ENCODE measurements at regions not wholly inside any gene's neighbourhood (a gene's known extent, or its start where the extent isn't known, plus 50 kb on each side); places are given as distances from the start of the nearest gene placed in this dataset.

- no peak for TF ChIP-seq Cebpa-rat (IDR thresholded peaks at IDR 0.05)
- Histone ChIP-seq H3K9me3 (no peaks in the 10 kb centered on the region), H3K27ac (no peak overlapping the region), H4K20me1 (no peaks in the 10 kb centered on the region), H3K4me1 (no peaks in the 10 kb centered on the region), H3K27me3 (no peaks in the 10 kb centered on the region), H3K9ac (no peak overlapping the region), H3K4me2 (no peak overlapping the region), H3K4me3 (no peak overlapping the region), H3K36me3 (no peaks in the 10 kb centered on the region)
These were observed 681.9 kb downstream of the CDH11 start for GRCh38 chr16:64440005-64440404.

GRCh38 chr16:64437706-64438324 is 684.0 kb downstream of the CDH11 start:
- H3K9ac ChIP-seq: no peak overlapping the region
- no peak overlapping the region for H3K4me2 ChIP-seq
- no peaks in the 10 kb centered on the region for H4K20me1 ChIP-seq
- H3K27ac ChIP-seq: no peak overlapping the region
- no peak overlapping the region for H3K4me3 ChIP-seq
- H3K36me3 ChIP-seq: no peaks in the 10 kb centered on the region
- H3K27me3 ChIP-seq: no peaks in the 10 kb centered on the region
- H3K4me1 ChIP-seq: no peaks in the 10 kb centered on the region
- TF ChIP-seq Cebpa-rat (IDR thresholded peaks at IDR 0.05): no peak
- peaks cover 5% of the 10 kb centered on the region; the same call in 1 of the 2 replicates for H3K9me3 ChIP-seq

GRCh38 chr16:64434526-64435069 is 687.3 kb downstream of the CDH11 start:
- Histone ChIP-seq H3K9me3 (peaks cover 6% of the 10 kb centered on the region; the same call in 1 of the 2 replicates), H3K4me3 (no peak overlapping the region), H3K9ac (no peak overlapping the region), H3K4me1 (no peaks in the 10 kb centered on the region), H3K27me3 (no peaks in the 10 kb centered on the region), H3K4me2 (no peak overlapping the region), H4K20me1 (no peaks in the 10 kb centered on the region), H3K36me3 (no peaks in the 10 kb centered on the region), H3K27ac (no peak overlapping the region)
- no peak for TF ChIP-seq Cebpa-rat (IDR thresholded peaks at IDR 0.05)

GRCh38 chr16:64428463-64429113 is 693.3 kb downstream of the CDH11 start:
- no peak overlapping the region for H3K27ac ChIP-seq

GRCh38 chr16:64426131-64426666 is 695.7 kb downstream of the CDH11 start:
- Histone ChIP-seq H3K27ac (no peak overlapping the region), H3K36me3 (no peaks in the 10 kb centered on the region), H3K27me3 (no peaks in the 10 kb centered on the region), H4K20me1 (no peaks in the 10 kb centered on the region), H3K9ac (no peak overlapping the region), H3K4me1 (peaks cover 12% of the 10 kb centered on the region), H3K4me3 (no peak overlapping the region), H3K9me3 (peaks cover 10% of the 10 kb centered on the region), H3K4me2 (no peak overlapping the region)
- TF ChIP-seq Cebpa-rat (IDR thresholded peaks at IDR 0.05): no peak

More at GRCh38 chr16:64428463-64429113, 693.3 kb downstream of the CDH11 start:
- Histone ChIP-seq H3K27me3 (no peaks in the 10 kb centered on the region), H3K9me3 (peaks cover 6% of the 10 kb centered on the region; the same call in 1 of the 2 replicates), H3K4me3 (no peak overlapping the region), H3K9ac (no peak overlapping the region), H3K4me2 (peak overlapping the region; percentile 22), H3K36me3 (no peaks in the 10 kb centered on the region), H4K20me1 (no peaks in the 10 kb centered on the region), H3K4me1 (peaks cover 12% of the 10 kb centered on the region)
- TF ChIP-seq Cebpa-rat (IDR thresholded peaks at IDR 0.05): no peak

GRCh38 chr16:64425381-64425780 is 696.5 kb downstream of the CDH11 start:
- H3K4me1 ChIP-seq: peaks cover 12% of the 10 kb centered on the region
- no peak overlapping the region for H3K27ac ChIP-seq
- no peak for TF ChIP-seq Cebpa-rat (IDR thresholded peaks at IDR 0.05)
- no peaks in the 10 kb centered on the region for H4K20me1 ChIP-seq
- no peaks in the 10 kb centered on the region for H3K36me3 ChIP-seq
- no peak overlapping the region for H3K4me2 ChIP-seq
- no peaks in the 10 kb centered on the region for H3K27me3 ChIP-seq
- no peak overlapping the region for H3K4me3 ChIP-seq
- H3K9ac ChIP-seq: no peak overlapping the region
- H3K9me3 ChIP-seq: peaks cover 15% of the 10 kb centered on the region

GRCh38 chr16:64422259-64422658 is 699.6 kb downstream of the CDH11 start:
- TF ChIP-seq Cebpa-rat (IDR thresholded peaks at IDR 0.05): no peak
- Histone ChIP-seq H4K20me1 (no peaks in the 10 kb centered on the region), H3K4me2 (no peak overlapping the region), H3K9ac (no peak overlapping the region), H3K9me3 (peaks cover 15% of the 10 kb centered on the region), H3K27ac (no peak overlapping the region), H3K36me3 (no peaks in the 10 kb centered on the region), H3K27me3 (no peaks in the 10 kb centered on the region), H3K4me3 (no peak overlapping the region), H3K4me1 (no peaks in the 10 kb centered on the region)

- TF ChIP-seq Cebpa-rat (IDR thresholded peaks at IDR 0.05): no peak
- Histone ChIP-seq H3K4me1 (0 out of 2 replicates have a peak, but pooled peaks cover under 1% of the 10 kb centered on the region), H3K4me3 (no peak overlapping the region), H3K27me3 (no peaks in the 10 kb centered on the region), H4K20me1 (no peaks in the 10 kb centered on the region), H3K27ac (no peak overlapping the region), H3K4me2 (no peak overlapping the region), H3K9ac (no peak overlapping the region), H3K9me3 (peaks cover 15% of the 10 kb centered on the region), H3K36me3 (no peaks in the 10 kb centered on the region)
These were observed 700.3 kb downstream of the CDH11 start for GRCh38 chr16:64421515-64421914.

GRCh38 chr16:64419832-64420231 is 702.0 kb downstream of the CDH11 start:
- Histone ChIP-seq H3K4me2 (no peak overlapping the region), H3K9me3 (peaks cover 15% of the 10 kb centered on the region), H3K4me3 (no peak overlapping the region), H4K20me1 (no peaks in the 10 kb centered on the region), H3K27ac (no peak overlapping the region), H3K9ac (no peak overlapping the region), H3K4me1 (0 out of 2 replicates have a peak, but pooled peaks cover 7% of the 10 kb centered on the region), H3K27me3 (no peaks in the 10 kb centered on the region), H3K36me3 (no peaks in the 10 kb centered on the region)
- no peak for TF ChIP-seq Cebpa-rat (IDR thresholded peaks at IDR 0.05)

- Histone ChIP-seq H3K9ac (no peak overlapping the region), H3K27ac (no peak overlapping the region), H3K36me3 (no peaks in the 10 kb centered on the region), H3K4me2 (no peak overlapping the region), H3K27me3 (no peaks in the 10 kb centered on the region), H4K20me1 (no peaks in the 10 kb centered on the region), H3K4me3 (no peak overlapping the region), H3K9me3 (peaks cover 15% of the 10 kb centered on the region), H3K4me1 (0 out of 2 replicates have a peak, but pooled peaks cover 7% of the 10 kb centered on the region)
- TF ChIP-seq Cebpa-rat (IDR thresholded peaks at IDR 0.05): no peak
These were observed 704.1 kb downstream of the CDH11 start for GRCh38 chr16:64417711-64418227.

Measured in BLaER1 (cell line).